ENCODE measurements at regions not wholly inside any gene's neighbourhood (a gene's known extent, or its start where the extent isn't known, plus 50 kb on each side); places are given as distances from the start of the nearest gene placed in this dataset.

GRCh38 chr16:73459586-73459985, 411.7 kb upstream of the ZFHX3 start:
- H3K9me3 ChIP-seq, result peaks cover 0 to 3% (median 0%) of the 10 kb centered on the region in 4 donors
- no peaks in the 10 kb centered on the region for H3K27me3 ChIP-seq
- ATAC-seq (ENCODE audit: low FRiP score in 2 of 2) (no peak), DNase-seq (no peak)
- 81 to 88% methylated on average over 5 of the region's 5 CpGs for WGBS, 2 donors
- no peak for TF ChIP-seq POLR2AphosphoS5 (IDR thresholded peaks at IDR 0.05)
- no peak for TF ChIP-seq POLR2A (IDR thresholded peaks at IDR 0.05)
- no peak for TF ChIP-seq EP300 (IDR thresholded peaks at IDR 0.05)
- TF ChIP-seq, protein P1, sequence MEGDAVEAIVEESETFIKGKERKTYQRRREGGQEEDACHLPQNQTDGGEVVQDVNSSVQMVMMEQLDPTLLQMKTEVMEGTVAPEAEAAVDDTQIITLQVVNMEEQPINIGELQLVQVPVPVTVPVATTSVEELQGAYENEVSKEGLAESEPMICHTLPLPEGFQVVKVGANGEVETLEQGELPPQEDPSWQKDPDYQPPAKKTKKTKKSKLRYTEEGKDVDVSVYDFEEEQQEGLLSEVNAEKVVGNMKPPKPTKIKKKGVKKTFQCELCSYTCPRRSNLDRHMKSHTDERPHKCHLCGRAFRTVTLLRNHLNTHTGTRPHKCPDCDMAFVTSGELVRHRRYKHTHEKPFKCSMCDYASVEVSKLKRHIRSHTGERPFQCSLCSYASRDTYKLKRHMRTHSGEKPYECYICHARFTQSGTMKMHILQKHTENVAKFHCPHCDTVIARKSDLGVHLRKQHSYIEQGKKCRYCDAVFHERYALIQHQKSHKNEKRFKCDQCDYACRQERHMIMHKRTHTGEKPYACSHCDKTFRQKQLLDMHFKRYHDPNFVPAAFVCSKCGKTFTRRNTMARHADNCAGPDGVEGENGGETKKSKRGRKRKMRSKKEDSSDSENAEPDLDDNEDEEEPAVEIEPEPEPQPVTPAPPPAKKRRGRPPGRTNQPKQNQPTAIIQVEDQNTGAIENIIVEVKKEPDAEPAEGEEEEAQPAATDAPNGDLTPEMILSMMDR (IDR thresholded peaks at IDR 0.05), result no peak
- no peaks in the 10 kb centered on the region for H3K4me1 ChIP-seq
- no peak overlapping the region for H3K27ac ChIP-seq
- H3K36me3 ChIP-seq, result no peaks in the 10 kb centered on the region
- no peak overlapping the region for H3K4me3 ChIP-seq

DNA sequence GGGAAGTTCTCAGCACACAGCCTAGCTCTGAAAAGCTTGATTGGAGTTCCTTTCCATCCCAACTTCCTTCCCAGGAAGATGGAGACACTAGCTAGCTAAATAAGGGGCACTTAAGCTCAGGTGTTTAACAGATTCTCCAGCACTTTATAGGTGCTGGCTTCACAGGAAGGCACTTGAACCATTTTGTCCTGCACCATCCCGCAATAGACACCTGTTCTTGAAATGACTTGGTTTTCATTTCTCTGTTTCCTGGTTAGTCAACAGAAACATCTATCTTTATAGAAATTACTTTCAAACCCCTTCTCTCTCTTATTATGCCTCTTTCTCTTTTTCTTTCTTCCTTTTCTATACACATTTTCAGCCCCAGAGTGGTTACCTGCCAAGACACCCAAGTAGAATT, 409.9 kb upstream of the ZFHX3 start:
- 93 to 96% methylated on average over 1 of the region's 1 CpG for WGBS, 2 donors
- ATAC-seq (ENCODE audit: low FRiP score in 2 of 2), result no peak
- DNase-seq, result no peak
- Histone ChIP-seq H3K36me3 (no peaks in the 10 kb centered on the region), H3K27me3 (no peaks in the 10 kb centered on the region), H3K27ac (no peak overlapping the region), H3K4me1 (no peaks in the 10 kb centered on the region), H3K4me3 (no peak overlapping the region), H3K9me3 (peaks cover 0 to 3% (median 0%) of the 10 kb centered on the region in 4 donors)
- TF ChIP-seq POLR2A (IDR thresholded peaks at IDR 0.05), result no peak
- no peak for TF ChIP-seq POLR2AphosphoS5 (IDR thresholded peaks at IDR 0.05)
- TF ChIP-seq, protein P1 (IDR thresholded peaks at IDR 0.05), result no peak
- TF ChIP-seq EP300 (IDR thresholded peaks at IDR 0.05), result no peak

DNA sequence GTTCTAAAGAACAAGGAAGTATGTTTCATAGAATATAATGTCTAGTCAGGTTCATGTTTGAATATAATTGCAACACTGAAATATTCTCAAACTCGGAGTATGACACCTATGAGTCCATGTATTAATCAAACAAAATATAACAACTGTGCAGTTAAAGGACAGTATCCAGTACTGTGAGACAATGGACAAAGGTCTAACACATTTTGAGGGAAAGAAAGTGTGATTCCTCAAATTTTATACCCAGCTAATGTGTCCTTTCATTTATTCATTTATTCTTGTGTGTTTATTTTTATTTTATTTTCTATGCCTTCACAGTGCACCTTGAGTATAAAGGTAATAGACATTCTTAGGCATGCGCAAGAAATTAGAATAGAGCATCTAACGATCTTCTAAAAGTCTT, 401.0 kb upstream of the ZFHX3 start:
- WGBS, 2 donors, result 92 to 99% methylated on average over 3 of the region's 3 CpGs
- DNase-seq (no peak), ATAC-seq (ENCODE audit: low FRiP score in 2 of 2) (no peak)

GRCh38 chr16:73447846-73448245, 399.9 kb upstream of the ZFHX3 start:
- Histone ChIP-seq H3K9me3 (peaks cover 6 to 14% (median 11%) of the 10 kb centered on the region in 4 donors), H3K36me3 (no peaks in the 10 kb centered on the region), H3K4me3 (no peak overlapping the region), H3K4me1 (no peaks in the 10 kb centered on the region), H3K27me3 (no peaks in the 10 kb centered on the region), H3K27ac (no peak overlapping the region)
- ATAC-seq (ENCODE audit: low FRiP score in 2 of 2) (no peak), DNase-seq (no peak)
- WGBS, 2 donors, result 79 to 84% methylated on average over 2 of the region's 2 CpGs
- TF ChIP-seq, protein P1 (IDR thresholded peaks at IDR 0.05), result no peak
- TF ChIP-seq POLR2AphosphoS5 (IDR thresholded peaks at IDR 0.05), result no peak
- no peak for TF ChIP-seq EP300 (IDR thresholded peaks at IDR 0.05)
- TF ChIP-seq POLR2A (IDR thresholded peaks at IDR 0.05), result no peak

More for the DNA sequence above, 401.0 kb upstream of the ZFHX3 start:
- Histone ChIP-seq H3K36me3 (no peaks in the 10 kb centered on the region), H3K27ac (no peak overlapping the region), H3K9me3 (peaks cover 6 to 14% (median 11%) of the 10 kb centered on the region in 4 donors), H3K27me3 (no peaks in the 10 kb centered on the region), H3K4me1 (no peaks in the 10 kb centered on the region), H3K4me3 (no peak overlapping the region)
- TF ChIP-seq EP300 (IDR thresholded peaks at IDR 0.05) (no peak), POLR2A (IDR thresholded peaks at IDR 0.05) (no peak), POLR2AphosphoS5 (IDR thresholded peaks at IDR 0.05) (no peak)
- TF ChIP-seq, protein P1 (IDR thresholded peaks at IDR 0.05), result no peak

DNA sequence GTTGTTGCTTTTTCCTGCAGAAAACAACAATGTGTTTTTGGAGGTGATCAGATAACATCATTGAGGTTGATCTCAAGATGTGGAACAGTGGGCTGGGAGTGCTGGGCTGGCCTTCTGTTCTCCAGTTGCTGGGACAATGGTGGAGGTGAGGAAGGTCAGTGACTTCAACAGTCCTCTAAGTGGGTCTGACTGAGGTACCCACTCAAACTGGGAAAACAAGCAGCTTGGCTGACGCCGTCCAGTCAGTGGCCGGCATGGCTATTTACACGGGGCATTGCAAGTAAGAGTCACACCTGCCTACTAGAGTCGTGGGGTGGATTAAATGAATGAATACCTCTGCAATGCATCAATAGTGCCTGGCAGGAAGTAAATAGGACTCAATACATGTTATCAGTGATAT, 386.7 kb upstream of the ZFHX3 start:
- no peak for DNase-seq
- H3K9me3 ChIP-seq, result no peaks in the 10 kb centered on the region
- 75% methylated on average over 5 of the region's 5 CpGs for WGBS, 2 donors
- H3K36me3 ChIP-seq, result no peaks in the 10 kb centered on the region
- TF ChIP-seq, protein P1 (IDR thresholded peaks at IDR 0.05), result no peak
- no peaks in the 10 kb centered on the region for H3K27me3 ChIP-seq
- ATAC-seq (ENCODE audit: low FRiP score in 2 of 2), result no peak
- H3K4me3 ChIP-seq, result no peak overlapping the region
- H3K27ac ChIP-seq, result no peak overlapping the region
- no peaks in the 10 kb centered on the region for H3K4me1 ChIP-seq

Data from upper lobe of left lung (tissue), 6 donors.